ENCODE measurements at regions not wholly inside any gene's neighbourhood (a gene's known extent, or its start where the extent isn't known, plus 50 kb on each side); places are given as distances from the start of the nearest gene placed in this dataset.

DNA sequence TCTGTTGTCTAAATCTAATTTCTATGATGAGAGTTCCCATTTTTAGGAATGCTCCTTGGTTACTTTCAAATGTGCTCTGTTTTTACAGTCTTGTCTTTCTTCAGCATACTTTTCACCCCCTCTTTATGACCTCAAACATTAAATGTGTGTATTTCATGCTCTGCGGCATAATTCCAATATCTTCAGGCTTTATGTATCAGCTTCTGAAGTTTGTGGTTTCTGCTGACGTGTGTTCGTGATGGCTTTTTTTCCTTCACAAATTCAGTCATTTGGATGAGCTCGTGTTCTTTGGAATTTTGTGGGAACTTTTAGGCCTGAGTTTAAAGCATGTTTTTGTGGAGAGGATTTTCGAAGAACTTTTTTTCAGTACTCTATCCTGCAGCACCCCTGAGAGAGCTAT is 97.7 kb upstream of the CHRNA7 start:
- no peak overlapping the region for H2AFZ ChIP-seq (ENCODE audit: insufficient read depth, low read depth, low read length, poor library complexity, severe bottlenecking)
- no peaks in the 10 kb centered on the region for H3K4me1 ChIP-seq (ENCODE audit: control insufficient read depth in 2 of 2, insufficient read depth in 2 of 2, low read length in 2 of 2)
- no peak overlapping the region for H3K4me3 ChIP-seq (ENCODE audit: control extremely low read depth in 1 of 5, extremely low read depth in 1 of 5, insufficient read depth in 1 of 5, low read depth in 2 of 5, low read length in 4 of 5)
- Mint-ChIP-seq H3K27ac (no peak overlapping the region), H3K4me3 (no peak overlapping the region), H3K4me1 (no peaks in the 10 kb centered on the region), H3K27me3 (peaks cover 21% of the 10 kb centered on the region), H3K9me3 (ENCODE audit: insufficient read depth) (no peaks in the 10 kb centered on the region)
- ChIA-PET CTCF (no interaction called here), POLR2A (no interaction called here)
- no peaks in the 10 kb centered on the region for H3K27me3 ChIP-seq (replicated peaks in 1 of 4; ENCODE audit: control extremely low read depth in 1 of 4, control insufficient read depth in 3 of 4, insufficient read depth in 4 of 4, low read length in 3 of 4)
- intact Hi-C loops (cut with micrococcal nuclease), result no loop called here
- H3K4me2 ChIP-seq (replicated peaks; ENCODE audit: low read depth, low read length, poor library complexity, severe bottlenecking), result no peak overlapping the region
- H3K27ac ChIP-seq (ENCODE audit: low read length in 2 of 2), result no peak overlapping the region
- H4K20me1 ChIP-seq (ENCODE audit: control insufficient read depth, insufficient read depth, low read length, poor library complexity, severe bottlenecking), result no peaks in the 10 kb centered on the region
- H3K9me3 ChIP-seq (ENCODE audit: control extremely low read depth in 1 of 3, control insufficient read depth in 2 of 3, insufficient read depth in 1 of 3, low read length in 2 of 3), result no peaks in the 10 kb centered on the region
- no peak for DNase-seq
- TF ChIP-seq, protein P1, sequence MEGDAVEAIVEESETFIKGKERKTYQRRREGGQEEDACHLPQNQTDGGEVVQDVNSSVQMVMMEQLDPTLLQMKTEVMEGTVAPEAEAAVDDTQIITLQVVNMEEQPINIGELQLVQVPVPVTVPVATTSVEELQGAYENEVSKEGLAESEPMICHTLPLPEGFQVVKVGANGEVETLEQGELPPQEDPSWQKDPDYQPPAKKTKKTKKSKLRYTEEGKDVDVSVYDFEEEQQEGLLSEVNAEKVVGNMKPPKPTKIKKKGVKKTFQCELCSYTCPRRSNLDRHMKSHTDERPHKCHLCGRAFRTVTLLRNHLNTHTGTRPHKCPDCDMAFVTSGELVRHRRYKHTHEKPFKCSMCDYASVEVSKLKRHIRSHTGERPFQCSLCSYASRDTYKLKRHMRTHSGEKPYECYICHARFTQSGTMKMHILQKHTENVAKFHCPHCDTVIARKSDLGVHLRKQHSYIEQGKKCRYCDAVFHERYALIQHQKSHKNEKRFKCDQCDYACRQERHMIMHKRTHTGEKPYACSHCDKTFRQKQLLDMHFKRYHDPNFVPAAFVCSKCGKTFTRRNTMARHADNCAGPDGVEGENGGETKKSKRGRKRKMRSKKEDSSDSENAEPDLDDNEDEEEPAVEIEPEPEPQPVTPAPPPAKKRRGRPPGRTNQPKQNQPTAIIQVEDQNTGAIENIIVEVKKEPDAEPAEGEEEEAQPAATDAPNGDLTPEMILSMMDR (IDR thresholded peaks at IDR 0.05), result no peak
- no peak for TF ChIP-seq EZH2 (IDR thresholded peaks at IDR 0.05; ENCODE audit: borderline replicate concordance, insufficient read depth, low read depth, low read length, poor library complexity, severe bottlenecking)
- no peak overlapping the region for H3K9ac ChIP-seq (ENCODE audit: low read length)
- WGBS (ENCODE audit: insufficient coverage), result no CpG with 5 or more reads among the region's 5 CpGs
- ATAC-seq (ENCODE audit: low read depth), result no peak
- no peaks in the 10 kb centered on the region for H3K79me2 ChIP-seq (ENCODE audit: control insufficient read depth, insufficient read depth, low read length)
- no peaks in the 10 kb centered on the region for H3K36me3 ChIP-seq (replicated peaks in 1 of 2; ENCODE audit: control extremely low read depth in 1 of 2, control insufficient read depth in 1 of 2, extremely low read depth in 1 of 2, insufficient read depth in 2 of 2, low read length in 1 of 2)

DNA sequence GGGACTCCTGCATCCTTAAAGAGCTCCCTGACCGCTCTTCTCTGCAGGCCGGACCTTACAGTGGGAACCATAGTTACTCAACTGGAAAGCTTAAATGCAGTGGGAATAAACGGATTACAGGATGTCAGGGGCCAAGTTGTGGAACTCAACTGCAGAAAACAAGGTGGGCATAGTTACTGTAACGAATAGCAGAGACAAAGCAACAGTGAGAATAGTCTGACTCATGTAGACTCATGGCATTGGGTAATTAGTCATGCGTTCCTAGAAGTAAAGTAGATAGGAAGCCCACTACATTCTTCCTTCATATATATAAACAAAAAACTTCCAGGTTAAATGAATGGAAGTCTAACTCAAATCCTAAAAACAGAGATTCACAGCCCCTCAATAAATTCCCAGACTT is 95.5 kb upstream of the CHRNA7 start:
- no peak overlapping the region for H3K27ac Mint-ChIP-seq
- ChIA-PET POLR2A (no interaction called here), CTCF (no interaction called here)
- no peak for TF ChIP-seq EZH2 (IDR thresholded peaks at IDR 0.05; ENCODE audit: borderline replicate concordance, insufficient read depth, low read depth, low read length, poor library complexity, severe bottlenecking)
- TF ChIP-seq, protein P1 (IDR thresholded peaks at IDR 0.05), result no peak
- no peaks in the 10 kb centered on the region for H3K36me3 ChIP-seq (replicated peaks in 1 of 2; ENCODE audit: control extremely low read depth in 1 of 2, control insufficient read depth in 1 of 2, extremely low read depth in 1 of 2, insufficient read depth in 2 of 2, low read length in 1 of 2)
- no peaks in the 10 kb centered on the region for H3K79me2 ChIP-seq (ENCODE audit: control insufficient read depth, insufficient read depth, low read length)
- no peaks in the 10 kb centered on the region for H3K27me3 ChIP-seq (replicated peaks in 1 of 4; ENCODE audit: control extremely low read depth in 1 of 4, control insufficient read depth in 3 of 4, insufficient read depth in 4 of 4, low read length in 3 of 4)
- H3K4me2 ChIP-seq (replicated peaks; ENCODE audit: low read depth, low read length, poor library complexity, severe bottlenecking), result no peak overlapping the region
- no peak overlapping the region for H3K27ac ChIP-seq (ENCODE audit: low read length in 2 of 2)
- 90% methylated on average over 3 of the region's 5 CpGs for WGBS (ENCODE audit: insufficient coverage)
- DNase-seq (no peak), ATAC-seq (ENCODE audit: low read depth) (no peak)
- H3K9me3 Mint-ChIP-seq (ENCODE audit: insufficient read depth), result no peaks in the 10 kb centered on the region
- H3K4me1 Mint-ChIP-seq, result no peaks in the 10 kb centered on the region
- no peak overlapping the region for H3K4me3 ChIP-seq (ENCODE audit: control extremely low read depth in 1 of 5, extremely low read depth in 1 of 5, insufficient read depth in 1 of 5, low read depth in 2 of 5, low read length in 4 of 5)
- no peak overlapping the region for H2AFZ ChIP-seq (ENCODE audit: insufficient read depth, low read depth, low read length, poor library complexity, severe bottlenecking)
- H3K9ac ChIP-seq (ENCODE audit: low read length), result no peak overlapping the region
- no peaks in the 10 kb centered on the region for H3K9me3 ChIP-seq (ENCODE audit: control extremely low read depth in 1 of 3, control insufficient read depth in 2 of 3, insufficient read depth in 1 of 3, low read length in 2 of 3)
- H3K4me3 Mint-ChIP-seq, result no peak overlapping the region
- H3K4me1 ChIP-seq (ENCODE audit: control insufficient read depth in 2 of 2, insufficient read depth in 2 of 2, low read length in 2 of 2), result no peaks in the 10 kb centered on the region
- H4K20me1 ChIP-seq (ENCODE audit: control insufficient read depth, insufficient read depth, low read length, poor library complexity, severe bottlenecking), result no peaks in the 10 kb centered on the region
- intact Hi-C loops (cut with micrococcal nuclease), result no loop called here
- H3K27me3 Mint-ChIP-seq, result peaks cover 21% of the 10 kb centered on the region

Measured in B cell (primary cell).